H1 (cell line): ENCODE measurements at regions not wholly inside any gene's neighbourhood (a gene's known extent, or its start where the extent isn't known, plus 50 kb on each side); places are given as distances from the start of the nearest gene placed in this dataset.

Experiments
- CHD7 ChIP-seq: fragments of 300-600 bp; sonication (generic); IDR thresholded peaks from 2 replicates; pipeline ENCODE4 v1.7.1; 2012; ENCODE audit warnings: low read length, moderate library complexity, mild to moderate bottlenecking, inconsistent platforms; ENCODE audit not compliant: insufficient replicate concordance
- CTCF ChIP-seq, 3 experiments: IDR thresholded peaks; 1 replicate in 2 of 3; 2 replicates in 1 of 3; pipeline versions ENCODE4 v1.5.1 to v1.6.1; 2011; ENCODE audit warnings: low read length in 3 of 3, mild to moderate bottlenecking in 3 of 3, inconsistent platforms in 2 of 3, low read depth in 1 of 3, moderate library complexity in 1 of 3; ENCODE audit not compliant: insufficient read depth in 1 of 3; ENCODE audit errors: control extremely low read depth in 1 of 3
- POLR2A ChIP-seq, 2 experiments: IDR thresholded peaks; 1 replicate in 1 of 2; 2 replicates in 1 of 2; pipeline ENCODE4 v1.6.1; 2011; ENCODE audit warnings: low read depth in 2 of 2, low read length in 2 of 2, mild to moderate bottlenecking in 2 of 2; ENCODE audit errors: control extremely low read depth in 1 of 2
- POLR2AphosphoS5 ChIP-seq: IDR thresholded peaks from 2 replicates; pipeline ENCODE4 v1.6.1; 2011; ENCODE audit warnings: low read depth, low read length
- RAD21 ChIP-seq, 2 experiments: IDR thresholded peaks in 1 of 2; conservative IDR thresholded peaks in 1 of 2; 2 replicates each; pipeline ENCODE4 v1.6.1; 2011; ENCODE audit warnings: low read depth in 2 of 2, low read length in 2 of 2, improper control_type of control experiment in 1 of 2, inconsistent platforms in 1 of 2, mild to moderate bottlenecking in 1 of 2, moderate library complexity in 1 of 2
- RBBP5 ChIP-seq: IDR thresholded peaks from 2 replicates; pipeline ENCODE4 v1.7.1; 2012; ENCODE audit warnings: low read depth, mild to moderate bottlenecking, inconsistent platforms, low read length, moderate library complexity, borderline replicate concordance
- RNF2 ChIP-seq: fragments of 200-900, 300-1000 bp; sonication (generic); IDR thresholded peaks from 2 replicates; pipeline ENCODE4 v1.7.1; 2016; ENCODE audit warnings: borderline replicate concordance, low read depth, mild to moderate bottlenecking, antibody characterized with exemption, low read length; ENCODE audit not compliant: poor library complexity, severe bottlenecking; ENCODE audit errors: missing control alignments
- SRF ChIP-seq: IDR thresholded peaks from 2 replicates; pipeline ENCODE4 v1.6.1; 2011; ENCODE audit warnings: mild to moderate bottlenecking, low read depth, low read length, moderate library complexity
- TEAD4 ChIP-seq: IDR thresholded peaks from 2 replicates; pipeline ENCODE4 v1.6.1; 2012; ENCODE audit warnings: low read depth, low read length, inconsistent platforms, mixed read lengths
- USF2 ChIP-seq: IDR thresholded peaks from 2 replicates; pipeline ENCODE4 v1.6.1; 2011; ENCODE audit warnings: low read length, improper control_type of control experiment

GRCh38 chr4:15376594-15376993, 51.2 kb upstream of the C1QTNF7 start:
- TF ChIP-seq POLR2A (IDR thresholded peaks at IDR 0.05; ENCODE audit: control extremely low read depth in 1 of 2, low read depth in 2 of 2, low read length in 2 of 2): no peak
- TF ChIP-seq USF2: no peak
- TF ChIP-seq RBBP5: no peak
- TF ChIP-seq POLR2AphosphoS5: no peak
- TF ChIP-seq SRF: no peak
- no peak for TF ChIP-seq CTCF (IDR thresholded peaks at IDR 0.05; ENCODE audit: control extremely low read depth in 1 of 3, insufficient read depth in 1 of 3, low read depth in 1 of 3, low read length in 3 of 3)
- no peak for TF ChIP-seq CHD7
- TF ChIP-seq RAD21 (IDR thresholded peaks at IDR 0.05 in 1 of 2, conservative IDR thresholded peaks at IDR 0.05 in 1 of 2; ENCODE audit: low read depth in 2 of 2, low read length in 2 of 2): no peak
- TF ChIP-seq TEAD4: no peak
- TF ChIP-seq RNF2: no peak
